HG03442 (cell line): ENCODE measurements at regions not wholly inside any gene's neighbourhood (a gene's known extent, or its start where the extent isn't known, plus 50 kb on each side); places are given as distances from the start of the nearest gene placed in this dataset.
"Not testable (repeated sequence)": the region's sequence is repeated elsewhere in the genome, so short reads cannot be mapped to it uniquely, and the experiment has no call there.

Experiments
- ATAC-seq: cut with Tn5 transposase; IDR thresholded peaks from one replicate; pipeline ENCODE4 v1.9.1; 2021; ENCODE audit warnings: mild to moderate bottlenecking, moderate library complexity; ENCODE audit not compliant: unreplicated experiment

DNA sequence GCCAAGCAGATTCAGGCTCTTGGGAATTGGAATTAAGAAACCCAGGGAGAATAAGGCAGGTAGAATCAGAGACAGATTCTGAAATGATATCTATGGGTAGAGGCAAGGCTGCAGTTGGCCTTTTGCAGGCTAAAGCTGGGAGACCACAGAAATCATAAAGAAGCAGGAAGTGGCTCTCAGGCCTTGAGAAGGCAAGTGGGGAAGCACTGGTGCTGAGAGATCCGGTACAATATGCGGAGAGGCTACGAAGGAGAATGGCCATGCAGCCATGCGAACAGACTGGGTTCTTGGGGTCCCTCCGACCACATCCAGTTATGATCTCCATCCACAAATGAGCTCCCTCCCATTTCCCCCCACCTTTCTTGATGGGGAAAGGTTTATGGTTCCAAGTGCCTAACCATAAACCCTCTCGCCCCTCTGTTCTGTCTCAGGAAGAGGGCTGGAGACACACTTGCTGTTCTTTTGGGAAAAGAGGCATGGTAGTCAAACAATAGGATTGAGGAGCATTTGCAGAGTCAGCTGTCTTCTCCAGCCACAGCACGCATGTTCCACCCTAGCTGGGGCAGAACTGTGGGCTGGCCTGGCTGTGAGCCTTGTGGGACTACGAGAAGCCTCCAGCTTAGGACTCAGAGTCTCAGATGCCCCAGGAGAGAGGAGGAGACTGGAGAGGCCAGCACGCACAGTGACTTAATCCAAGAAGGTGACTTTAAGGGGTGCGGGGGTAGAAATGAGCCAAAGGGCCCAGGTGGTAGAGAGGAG lies 99.6 kb downstream of the RPLP1 start:
- ATAC-seq = no peak

DNA sequence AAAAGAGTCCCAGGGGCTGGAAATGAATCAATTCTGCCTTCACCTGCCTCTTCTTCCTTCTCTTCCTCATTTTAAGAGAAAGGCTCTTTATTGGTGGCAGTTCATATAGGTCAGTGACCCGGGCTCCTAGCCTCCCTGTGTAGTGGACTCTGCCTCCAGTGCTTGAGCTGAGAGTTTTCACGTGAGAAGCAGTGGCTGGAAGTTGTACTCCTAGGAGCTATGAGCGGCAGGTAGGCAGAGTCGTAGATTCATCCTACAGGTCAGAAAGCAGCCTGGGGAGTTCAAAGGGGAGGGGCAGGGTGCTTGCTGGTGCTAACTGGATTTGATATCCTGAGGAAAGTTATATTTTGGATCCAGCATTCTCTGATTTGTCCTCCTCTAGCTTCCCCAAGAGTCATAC lies 101.1 kb downstream of the RPLP1 start:
- ATAC-seq = no peak

- no peak for ATAC-seq
Measured at GRCh38 chr15:69554279-69554961, 101.8 kb downstream of the RPLP1 start.

DNA sequence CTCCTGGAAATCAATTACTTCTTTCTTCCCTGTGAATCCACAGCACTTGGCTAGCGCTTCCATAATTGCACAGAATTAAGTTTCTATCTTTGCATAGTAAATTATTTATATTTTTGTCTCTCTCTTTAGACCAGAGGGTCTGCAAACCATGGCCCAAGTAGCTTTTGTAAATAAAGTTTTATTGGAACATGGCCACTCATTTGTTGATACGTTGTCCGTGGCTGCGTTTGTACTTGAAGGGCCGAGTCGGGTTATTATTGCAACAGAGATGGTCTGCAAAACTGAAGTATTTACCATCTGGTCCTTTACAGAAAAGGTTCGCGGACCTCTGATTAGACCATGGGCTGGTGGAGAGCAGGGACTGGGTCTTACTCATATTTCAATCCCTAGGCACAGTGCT lies 102.5 kb downstream of the RPLP1 start:
- ATAC-seq = no peak

DNA sequence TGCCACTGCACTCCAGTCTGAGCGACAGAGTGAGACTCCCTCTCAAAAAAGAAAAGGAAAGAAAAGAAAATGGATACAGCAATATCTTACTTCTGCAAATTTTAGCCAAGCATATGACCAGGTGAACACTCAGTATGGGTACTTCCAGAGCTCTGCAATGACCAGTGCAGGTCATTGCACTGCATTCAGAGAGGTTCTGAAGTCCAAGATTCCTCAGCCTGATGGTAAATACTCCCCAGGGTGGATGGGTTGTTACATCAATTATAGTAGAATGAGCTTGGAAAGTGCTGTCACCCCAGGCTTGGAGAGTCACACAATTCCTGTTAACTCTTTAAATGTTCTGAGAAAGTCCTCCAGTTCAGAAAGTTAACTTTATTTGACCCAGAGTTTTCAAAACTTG lies 103.7 kb downstream of the RPLP1 start:
- no peak for ATAC-seq

GRCh38 chr15:69557020-69557706 lies 104.5 kb downstream of the RPLP1 start:
- ATAC-seq = no peak

DNA sequence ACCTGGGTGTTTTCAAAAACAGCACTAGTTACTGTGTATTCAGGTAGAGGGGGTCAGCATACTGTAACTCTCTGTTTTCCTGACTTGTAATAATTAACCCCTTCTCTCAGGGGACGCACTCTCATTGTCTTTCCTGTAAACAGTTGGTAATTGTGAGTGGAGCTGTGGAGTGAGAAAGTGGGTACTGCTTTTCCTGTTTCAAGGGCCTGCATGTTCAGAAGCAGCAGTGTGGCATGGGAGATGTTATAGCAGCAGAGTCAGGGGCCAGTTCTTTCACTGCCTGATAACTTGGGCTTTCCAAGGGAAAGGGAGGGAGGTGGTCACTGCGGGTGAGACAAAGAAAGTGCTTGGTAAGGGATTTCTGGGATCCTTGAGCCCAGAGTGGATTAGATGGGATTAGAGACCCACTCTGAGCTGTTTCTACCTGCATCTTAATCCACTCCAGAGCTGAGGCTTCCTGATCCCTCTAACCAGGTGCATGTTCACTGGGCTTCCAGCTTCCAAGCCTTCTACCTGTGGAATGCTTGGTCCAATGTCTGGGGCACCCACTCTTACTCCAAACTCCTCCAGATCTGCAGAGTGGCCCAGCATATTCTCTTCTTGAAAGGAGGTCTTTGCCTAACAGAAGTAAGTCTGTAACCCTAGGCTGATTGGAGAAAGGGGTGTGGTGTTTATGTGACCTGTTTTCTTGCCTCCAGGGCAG lies 105.2 kb downstream of the RPLP1 start:
- no peak for ATAC-seq

GRCh38 chr15:69559440-69560190 lies 107.0 kb downstream of the RPLP1 start:
- ATAC-seq = no peak

DNA sequence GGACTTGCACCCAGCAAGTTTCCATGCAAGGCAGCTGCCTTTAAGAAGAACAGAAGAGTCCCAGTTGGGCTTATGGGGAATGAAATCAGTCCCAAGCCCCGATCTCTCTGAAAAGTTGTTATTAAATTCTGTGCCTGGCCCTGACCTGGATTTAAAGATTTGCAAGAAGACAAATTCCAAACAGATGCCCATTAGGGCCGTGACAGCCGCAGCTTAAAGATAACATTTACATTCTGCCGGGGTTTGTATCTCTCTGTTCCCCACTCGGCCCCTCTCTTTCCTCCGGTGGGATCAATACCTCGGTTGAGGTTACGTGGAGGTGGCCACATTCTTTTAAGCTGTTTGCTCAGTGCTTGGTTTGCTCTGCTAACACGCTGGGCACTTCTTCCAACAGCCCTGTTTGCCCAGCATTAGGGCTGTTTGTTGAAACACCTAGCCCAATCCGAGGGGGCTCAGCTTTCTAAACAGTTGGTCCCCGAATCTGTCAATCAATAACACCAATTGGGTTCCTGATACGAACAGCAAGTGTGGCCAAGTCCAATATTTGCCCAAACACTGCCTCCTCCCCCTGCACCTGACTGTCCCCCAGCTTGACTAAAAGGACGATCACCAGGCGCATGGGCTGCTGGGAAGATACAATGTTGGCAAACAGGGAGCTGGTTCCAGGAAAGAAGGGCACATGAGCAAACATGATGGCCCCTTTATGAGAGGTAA lies 108.6 kb downstream of the RPLP1 start:
- no peak for ATAC-seq

- ATAC-seq = no peak
Measured at GRCh38 chr15:69562116-69562515, 109.5 kb downstream of the RPLP1 start.

DNA sequence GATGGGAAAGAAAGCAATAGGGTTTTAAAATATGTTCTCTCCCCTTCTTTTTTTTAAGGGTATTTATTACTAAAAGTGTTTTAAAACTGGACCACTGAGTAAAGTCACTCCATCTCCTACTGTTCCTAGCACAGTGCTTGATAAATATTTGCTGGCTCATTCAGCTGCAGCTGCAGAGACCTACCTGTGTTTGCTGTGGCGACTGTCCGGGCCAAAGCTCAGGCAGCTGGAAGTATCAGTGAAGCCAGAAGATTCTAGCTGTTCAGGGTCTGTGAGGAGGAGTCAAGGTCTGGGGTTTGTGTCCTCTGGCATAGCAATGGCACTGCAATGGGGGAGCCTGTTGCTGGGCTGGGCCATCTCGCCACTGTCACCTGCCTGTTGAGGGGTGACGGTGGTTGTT lies 109.9 kb downstream of the RPLP1 start:
- no peak for ATAC-seq

- no peak for ATAC-seq
Measured at GRCh38 chr15:69565066-69565655, 112.5 kb downstream of the RPLP1 start.

DNA sequence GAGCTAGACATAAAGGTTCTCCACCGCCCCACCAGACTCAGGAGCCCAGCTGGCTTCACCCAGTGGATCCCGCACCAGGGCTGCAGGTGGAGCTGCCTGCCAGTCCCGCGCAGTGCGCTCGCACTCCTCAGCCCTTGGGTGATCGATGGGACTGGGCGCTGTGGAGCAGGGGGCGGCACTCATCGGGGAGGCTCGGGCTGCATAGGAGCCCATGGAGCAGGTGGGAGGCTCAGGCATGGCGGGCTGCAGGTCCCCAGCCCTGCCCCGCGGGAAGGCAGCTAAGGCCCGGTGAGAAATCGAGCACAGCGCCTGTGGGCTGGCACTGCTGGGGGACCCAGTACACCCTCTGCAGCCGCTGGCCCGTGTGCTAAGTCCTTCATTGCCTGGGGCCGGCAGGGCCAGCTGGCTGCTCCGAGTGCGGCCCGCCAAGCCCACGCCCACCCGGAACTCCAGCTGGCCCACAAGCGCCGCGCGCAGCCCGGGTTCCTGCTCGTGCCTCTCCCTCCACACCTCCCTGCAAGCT lies 114.7 kb downstream of the RPLP1 start:
- ATAC-seq = not testable (repeated sequence)

DNA sequence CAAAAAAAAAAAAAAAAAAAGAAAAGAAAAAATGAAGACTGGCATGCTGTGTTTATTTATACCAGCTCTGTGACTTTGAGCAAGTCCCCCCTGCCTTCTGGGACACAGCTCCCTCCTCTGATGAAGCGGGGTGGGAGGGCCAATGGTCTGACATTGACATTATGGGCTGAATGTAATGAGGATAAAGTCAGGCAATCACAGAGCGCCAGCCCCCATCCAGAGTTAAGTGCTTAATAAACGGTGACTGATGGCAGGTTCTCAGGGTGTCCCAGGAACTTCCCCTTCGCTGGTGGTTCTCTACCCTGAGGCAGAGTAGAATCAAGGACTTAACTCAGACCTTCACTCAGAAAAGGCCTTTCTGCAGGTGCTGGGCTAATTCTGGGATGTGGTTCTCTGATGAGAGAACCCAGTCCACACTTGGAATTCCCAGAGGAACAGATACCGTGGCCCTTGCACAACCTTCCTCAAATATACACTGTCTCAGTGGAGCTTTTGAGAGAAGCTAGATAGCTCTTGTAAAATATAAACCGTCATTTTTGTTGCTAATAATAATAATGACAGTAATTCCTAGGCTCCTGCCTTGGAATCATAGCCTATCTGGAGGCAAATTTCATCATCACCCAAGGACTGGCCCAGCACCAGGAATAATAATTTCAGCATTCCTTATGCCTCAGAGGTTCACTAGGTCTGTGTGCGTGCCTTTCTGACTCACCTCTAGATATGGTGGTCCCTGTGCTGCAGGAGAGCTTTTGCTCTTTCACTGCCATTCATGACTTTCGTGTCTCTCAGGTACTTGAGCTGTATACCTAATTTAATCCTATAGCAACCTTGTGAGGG lies 115.8 kb downstream of the RPLP1 start:
- no peak for ATAC-seq

DNA sequence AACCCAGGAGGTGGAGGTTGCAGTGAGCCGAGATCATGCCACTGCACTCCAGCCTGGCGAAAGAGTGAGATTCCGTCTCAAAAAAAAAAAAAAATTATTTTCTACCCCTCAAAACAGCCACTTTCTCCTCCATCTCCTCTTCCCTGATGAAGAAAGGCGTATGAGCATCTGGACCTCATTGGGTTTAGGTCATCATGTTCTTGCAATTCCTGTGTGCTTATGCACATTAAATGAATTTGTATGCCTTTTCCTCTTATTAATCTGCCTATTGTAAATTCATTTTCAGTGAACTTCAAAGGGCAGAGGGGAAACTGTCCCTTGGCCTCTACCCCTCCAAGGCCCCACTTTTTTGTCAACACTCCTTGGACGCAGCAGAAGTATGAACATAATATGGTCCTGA lies 117.8 kb downstream of the RPLP1 start:
- no peak for ATAC-seq

DNA sequence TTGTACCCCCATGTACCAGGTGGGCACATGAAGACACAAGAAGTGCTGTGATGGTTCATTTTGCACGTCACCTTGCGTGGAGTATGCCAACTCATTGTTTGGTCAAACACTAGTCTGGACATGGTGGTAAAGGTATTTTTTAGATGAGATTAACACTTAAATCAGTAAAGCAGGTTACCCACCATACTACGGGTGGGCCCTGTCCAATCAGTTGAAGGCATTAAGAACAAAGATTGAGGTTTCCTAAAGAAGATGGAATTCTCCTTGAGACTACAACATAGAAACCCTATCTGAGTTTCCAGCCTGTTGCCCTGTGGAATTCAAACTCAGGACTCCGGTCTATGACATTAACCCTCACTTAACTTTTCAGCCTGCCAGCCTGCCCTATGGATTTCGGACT lies 118.4 kb downstream of the RPLP1 start:
- no peak for ATAC-seq

DNA sequence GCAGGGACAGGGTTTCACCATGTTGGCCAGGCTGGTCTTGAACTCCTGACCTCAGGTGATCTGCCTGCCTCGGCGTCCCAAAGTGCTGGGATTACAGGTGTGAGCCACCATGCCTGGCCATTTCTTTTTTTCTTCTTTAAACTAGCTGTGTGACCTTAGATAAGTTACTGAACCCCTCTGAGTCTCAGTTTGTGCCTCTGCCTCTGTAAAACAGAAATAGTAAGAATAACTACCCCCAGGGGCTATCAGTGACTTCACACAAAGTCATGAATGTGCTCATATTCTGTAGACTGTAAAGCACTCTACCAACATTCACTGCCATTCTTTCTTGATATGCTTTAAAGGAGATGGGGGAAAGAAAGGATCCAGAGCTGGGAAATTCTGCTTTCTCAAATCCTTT lies 120.7 kb downstream of the RPLP1 start:
- ATAC-seq = not testable (repeated sequence)

DNA sequence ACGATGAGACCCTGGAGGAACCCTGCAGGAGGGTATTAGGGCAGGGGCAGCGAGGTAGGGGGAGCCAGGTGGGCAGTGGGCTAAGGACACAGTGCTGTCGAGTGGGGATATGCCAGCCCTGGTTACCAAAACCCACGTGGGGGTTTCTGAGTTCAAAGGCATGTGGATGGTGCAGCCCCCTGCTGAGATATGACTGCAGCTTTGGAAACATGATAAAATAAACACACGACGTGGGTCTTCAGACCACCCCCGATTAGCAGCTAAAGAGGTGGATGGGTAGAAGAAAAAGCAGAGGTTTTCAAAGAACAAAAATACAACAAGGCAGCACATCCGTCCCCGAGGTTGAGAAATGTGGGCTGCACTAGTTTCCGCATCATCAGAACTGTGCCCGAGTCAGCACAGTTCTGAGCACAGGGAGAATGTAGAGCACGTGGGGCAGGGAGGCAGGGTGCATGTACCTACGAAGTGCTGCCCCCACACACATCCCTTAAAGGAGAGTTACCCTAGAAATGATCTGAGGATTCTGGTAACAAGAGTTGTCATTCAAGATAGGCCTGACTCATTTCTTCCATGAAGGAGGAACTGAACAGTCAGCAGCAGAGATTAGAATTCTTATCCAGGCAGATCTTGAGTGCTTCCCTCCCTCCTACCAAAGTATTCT lies 121.3 kb downstream of the RPLP1 start:
- no peak for ATAC-seq
